ENCODE measurements at regions not wholly inside any gene's neighbourhood (a gene's known extent, or its start where the extent isn't known, plus 50 kb on each side); places are given as distances from the start of the nearest gene placed in this dataset.

DNA sequence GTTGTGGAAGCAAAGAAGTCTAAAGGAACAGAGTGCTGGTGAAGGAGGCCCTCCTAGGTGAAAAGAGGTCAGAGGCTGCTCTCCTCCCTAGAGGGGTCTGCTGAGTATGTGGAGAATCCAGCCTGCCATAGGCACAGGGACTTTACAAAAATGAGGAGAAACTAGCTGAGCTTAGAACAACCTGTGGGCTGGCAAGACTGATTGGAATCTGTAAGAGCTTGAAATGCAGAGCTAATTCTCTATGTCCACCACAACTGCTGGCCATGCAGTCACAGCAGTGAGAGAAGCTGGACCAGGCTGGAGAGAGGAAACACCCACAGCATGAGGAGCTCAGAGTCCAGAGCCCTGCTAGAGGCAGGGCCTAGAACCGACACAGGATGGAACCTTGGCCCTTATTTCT lies 251.0 kb upstream of the MGAT5 start:
- H3K9me3 ChIP-seq (ENCODE audit: low read depth, low read length, poor library complexity, severe bottlenecking), result no peaks in the 10 kb centered on the region
- BruUV-seq (replicated peaks), result no TSS peak
- CTCF ChIA-PET, result no interaction called here
- intact Hi-C loops (cut with micrococcal nuclease; ENCODE audit: unreplicated experiment), result no loop called here
- no peak overlapping the region for H3K4me3 ChIP-seq (ENCODE audit: low read depth, low read length, poor library complexity, severe bottlenecking)
- no peak for DNase-seq (ENCODE audit: low spot score)
- H3K4me1 ChIP-seq (ENCODE audit: insufficient read depth, low read length, poor library complexity, severe bottlenecking), result no peaks in the 10 kb centered on the region
- TF ChIP-seq, protein P1, sequence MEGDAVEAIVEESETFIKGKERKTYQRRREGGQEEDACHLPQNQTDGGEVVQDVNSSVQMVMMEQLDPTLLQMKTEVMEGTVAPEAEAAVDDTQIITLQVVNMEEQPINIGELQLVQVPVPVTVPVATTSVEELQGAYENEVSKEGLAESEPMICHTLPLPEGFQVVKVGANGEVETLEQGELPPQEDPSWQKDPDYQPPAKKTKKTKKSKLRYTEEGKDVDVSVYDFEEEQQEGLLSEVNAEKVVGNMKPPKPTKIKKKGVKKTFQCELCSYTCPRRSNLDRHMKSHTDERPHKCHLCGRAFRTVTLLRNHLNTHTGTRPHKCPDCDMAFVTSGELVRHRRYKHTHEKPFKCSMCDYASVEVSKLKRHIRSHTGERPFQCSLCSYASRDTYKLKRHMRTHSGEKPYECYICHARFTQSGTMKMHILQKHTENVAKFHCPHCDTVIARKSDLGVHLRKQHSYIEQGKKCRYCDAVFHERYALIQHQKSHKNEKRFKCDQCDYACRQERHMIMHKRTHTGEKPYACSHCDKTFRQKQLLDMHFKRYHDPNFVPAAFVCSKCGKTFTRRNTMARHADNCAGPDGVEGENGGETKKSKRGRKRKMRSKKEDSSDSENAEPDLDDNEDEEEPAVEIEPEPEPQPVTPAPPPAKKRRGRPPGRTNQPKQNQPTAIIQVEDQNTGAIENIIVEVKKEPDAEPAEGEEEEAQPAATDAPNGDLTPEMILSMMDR (conservative IDR thresholded peaks at IDR 0.05; ENCODE audit: low read depth, low read length), result no peak
- no peak for TF ChIP-seq EZH2 (IDR thresholded peaks at IDR 0.05; ENCODE audit: borderline replicate concordance, low read depth, low read length, poor library complexity, severe bottlenecking)
- H3K27me3 ChIP-seq (replicated peaks; ENCODE audit: insufficient read depth, low read depth, low read length, poor library complexity), result peaks cover 13% of the 10 kb centered on the region
- H3K36me3 ChIP-seq (ENCODE audit: insufficient read depth, low read length, poor library complexity, severe bottlenecking), result no peaks in the 10 kb centered on the region
- POLR2A ChIA-PET (ENCODE audit: low non-redundant PET), result no interaction called here
- no peak overlapping the region for H3K27ac ChIP-seq (ENCODE audit: low read depth, low read length, poor library complexity, severe bottlenecking)

DNA sequence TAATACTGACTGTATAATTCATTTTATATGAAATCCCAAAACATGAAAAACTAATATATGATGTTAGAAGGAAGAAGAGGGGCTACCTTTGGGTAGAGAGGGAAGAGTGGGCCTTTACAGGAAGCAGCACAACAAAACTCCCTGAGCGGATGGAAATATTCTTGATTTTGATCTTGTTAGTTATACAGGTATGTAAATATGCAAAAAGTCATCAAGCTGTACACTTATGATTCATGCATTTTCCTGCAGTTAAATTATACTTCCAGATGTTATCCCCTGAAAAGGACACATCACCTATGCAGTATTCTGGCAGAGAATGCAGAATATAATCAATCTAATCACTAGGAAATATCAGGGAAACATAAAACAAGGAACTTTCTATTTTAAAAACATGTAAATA lies 249.4 kb upstream of the MGAT5 start:
- no TSS peak for BruUV-seq (replicated peaks)
- ChIA-PET CTCF (no interaction called here), POLR2A (ENCODE audit: low non-redundant PET) (no interaction called here)
- no peaks in the 10 kb centered on the region for H3K36me3 ChIP-seq (ENCODE audit: insufficient read depth, low read length, poor library complexity, severe bottlenecking)
- peaks cover 13% of the 10 kb centered on the region for H3K27me3 ChIP-seq (replicated peaks; ENCODE audit: insufficient read depth, low read depth, low read length, poor library complexity)
- TF ChIP-seq EZH2 (IDR thresholded peaks at IDR 0.05; ENCODE audit: borderline replicate concordance, low read depth, low read length, poor library complexity, severe bottlenecking), result no peak
- TF ChIP-seq, protein P1 (conservative IDR thresholded peaks at IDR 0.05; ENCODE audit: low read depth, low read length), result no peak
- H3K27ac ChIP-seq (ENCODE audit: low read depth, low read length, poor library complexity, severe bottlenecking), result no peak overlapping the region
- DNase-seq (ENCODE audit: low spot score), result no peak
- no peak overlapping the region for H3K4me3 ChIP-seq (ENCODE audit: low read depth, low read length, poor library complexity, severe bottlenecking)
- H3K9me3 ChIP-seq (ENCODE audit: low read depth, low read length, poor library complexity, severe bottlenecking), result no peaks in the 10 kb centered on the region
- intact Hi-C loops (cut with micrococcal nuclease; ENCODE audit: unreplicated experiment), result no loop called here
- no peaks in the 10 kb centered on the region for H3K4me1 ChIP-seq (ENCODE audit: insufficient read depth, low read length, poor library complexity, severe bottlenecking)

DNA sequence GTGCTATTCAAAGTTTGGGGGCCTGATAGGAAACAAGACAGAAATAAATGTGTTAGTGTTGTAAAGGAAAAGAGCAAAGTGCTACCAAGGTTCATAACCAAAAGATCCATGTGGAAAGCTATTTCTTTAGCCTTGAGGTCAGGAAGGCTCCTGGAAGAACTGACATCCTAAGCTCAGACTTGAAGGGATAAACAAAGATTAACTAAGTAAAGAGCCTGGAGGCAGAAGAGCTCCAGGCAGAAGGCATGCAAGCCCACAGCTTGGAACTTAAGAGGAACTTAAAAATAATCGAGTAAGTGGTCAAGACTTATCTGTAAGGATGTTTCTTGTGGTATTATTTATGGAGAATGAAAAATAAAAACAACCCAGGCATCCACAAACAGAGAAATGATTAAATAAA lies 245.0 kb upstream of the MGAT5 start:
- Histone ChIP-seq H3K9me3 (ENCODE audit: low read depth, low read length, poor library complexity, severe bottlenecking) (no peaks in the 10 kb centered on the region), H3K36me3 (ENCODE audit: insufficient read depth, low read length, poor library complexity, severe bottlenecking) (no peaks in the 10 kb centered on the region), H3K27ac (ENCODE audit: low read depth, low read length, poor library complexity, severe bottlenecking) (no peak overlapping the region), H3K27me3 (replicated peaks; ENCODE audit: insufficient read depth, low read depth, low read length, poor library complexity) (peaks cover 9% of the 10 kb centered on the region), H3K4me1 (ENCODE audit: insufficient read depth, low read length, poor library complexity, severe bottlenecking) (no peaks in the 10 kb centered on the region), H3K4me3 (ENCODE audit: low read depth, low read length, poor library complexity, severe bottlenecking) (no peak overlapping the region)
- POLR2A ChIA-PET (ENCODE audit: low non-redundant PET), result no interaction called here
- no peak for DNase-seq (ENCODE audit: low spot score)
- CTCF ChIA-PET, result no interaction called here
- BruUV-seq (replicated peaks), result no TSS peak
- TF ChIP-seq, protein P1 (conservative IDR thresholded peaks at IDR 0.05; ENCODE audit: low read depth, low read length), result no peak
- no peak for TF ChIP-seq EZH2 (IDR thresholded peaks at IDR 0.05; ENCODE audit: borderline replicate concordance, low read depth, low read length, poor library complexity, severe bottlenecking)
- intact Hi-C loops (cut with micrococcal nuclease; ENCODE audit: unreplicated experiment), result no loop called here

Data from A673 (cell line).